IMR-90 (cell line): ENCODE measurements at regions not wholly inside any gene's neighbourhood (a gene's known extent, or its start where the extent isn't known, plus 50 kb on each side); places are given as distances from the start of the nearest gene placed in this dataset.

ENCODE experiments used
- CHD1 ChIP-seq: IDR thresholded peaks from 2 replicates; pipeline ENCODE4 v1.6.1; 2012; ENCODE audit warnings: low read depth, low read length, improper control_type of control experiment
- FOS ChIP-seq: fragments of 150-350 bp; IDR thresholded peaks from 2 replicates; pipeline ENCODE4 v1.6.1; 2016; ENCODE audit warnings: low read depth, low read length
- MAFK ChIP-seq: IDR thresholded peaks from 2 replicates; pipeline ENCODE4 v1.6.1; 2012; ENCODE audit warnings: low read depth, low read length, improper control_type of control experiment
- MXI1 ChIP-seq: IDR thresholded peaks from 2 replicates; pipeline ENCODE4 v1.6.1; 2012; ENCODE audit warnings: low read depth, mild to moderate bottlenecking, low read length, moderate library complexity, borderline replicate concordance
- POLR2A ChIP-seq: IDR thresholded peaks from 2 replicates; pipeline ENCODE4 v1.6.1; 2012; ENCODE audit warnings: mild to moderate bottlenecking, low read depth, low read length
- RAD21 ChIP-seq: IDR thresholded peaks from 2 replicates; pipeline ENCODE4 v1.6.1; 2012; ENCODE audit warnings: low read length, improper control_type of control experiment
- RFX5 ChIP-seq: IDR thresholded peaks from 2 replicates; pipeline ENCODE4 v1.8.0; 2012; ENCODE audit warnings: low read depth, mild to moderate bottlenecking, low read length, moderate library complexity
- SMC3 ChIP-seq: fragments of 150-350 bp; IDR thresholded peaks from 2 replicates; pipeline ENCODE4 v1.6.1; 2016; ENCODE audit warnings: low read depth, mild to moderate bottlenecking, antibody characterized with exemption, low read length, moderate library complexity
- TF ChIP-seq, protein P1 (sequence below): conservative IDR thresholded peaks from 2 replicates; pipeline ENCODE4 v1.5.1; 2012; ENCODE audit warnings: mild to moderate bottlenecking, low read depth, low read length, improper control_type of control experiment
- TF ChIP-seq, protein P2 (sequence below): fragments of 150-350 bp; IDR thresholded peaks from 2 replicates; pipeline ENCODE4 v1.6.1; 2017; ENCODE audit warnings: mild to moderate bottlenecking, antibody characterized with exemption, low read length, low read depth

DNA sequence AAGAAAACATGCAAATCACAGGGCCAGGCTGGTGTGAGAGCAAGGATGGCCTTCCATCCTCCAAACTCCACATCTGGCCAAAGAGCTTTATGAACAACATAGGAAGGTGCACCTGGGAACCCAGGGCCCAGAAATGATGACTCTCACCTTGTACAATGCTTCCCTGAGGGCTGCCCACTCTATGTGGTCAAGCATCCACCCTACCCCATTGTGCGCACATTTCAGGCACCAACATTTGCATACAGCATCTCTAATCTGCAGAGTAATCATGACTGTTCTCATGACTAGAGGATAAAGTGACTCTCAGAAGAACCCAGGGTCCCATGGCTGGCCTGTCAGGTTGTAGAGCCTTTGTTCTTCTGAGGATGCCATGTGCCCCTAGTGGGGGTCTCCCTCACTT lies 57.2 kb upstream of the NTF3 start:
- TF ChIP-seq, protein P1, sequence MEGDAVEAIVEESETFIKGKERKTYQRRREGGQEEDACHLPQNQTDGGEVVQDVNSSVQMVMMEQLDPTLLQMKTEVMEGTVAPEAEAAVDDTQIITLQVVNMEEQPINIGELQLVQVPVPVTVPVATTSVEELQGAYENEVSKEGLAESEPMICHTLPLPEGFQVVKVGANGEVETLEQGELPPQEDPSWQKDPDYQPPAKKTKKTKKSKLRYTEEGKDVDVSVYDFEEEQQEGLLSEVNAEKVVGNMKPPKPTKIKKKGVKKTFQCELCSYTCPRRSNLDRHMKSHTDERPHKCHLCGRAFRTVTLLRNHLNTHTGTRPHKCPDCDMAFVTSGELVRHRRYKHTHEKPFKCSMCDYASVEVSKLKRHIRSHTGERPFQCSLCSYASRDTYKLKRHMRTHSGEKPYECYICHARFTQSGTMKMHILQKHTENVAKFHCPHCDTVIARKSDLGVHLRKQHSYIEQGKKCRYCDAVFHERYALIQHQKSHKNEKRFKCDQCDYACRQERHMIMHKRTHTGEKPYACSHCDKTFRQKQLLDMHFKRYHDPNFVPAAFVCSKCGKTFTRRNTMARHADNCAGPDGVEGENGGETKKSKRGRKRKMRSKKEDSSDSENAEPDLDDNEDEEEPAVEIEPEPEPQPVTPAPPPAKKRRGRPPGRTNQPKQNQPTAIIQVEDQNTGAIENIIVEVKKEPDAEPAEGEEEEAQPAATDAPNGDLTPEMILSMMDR = no peak
- TF ChIP-seq SMC3 (no peak), RAD21 (no peak), RFX5 (no peak), CHD1 (no peak), POLR2A (no peak), FOS (no peak), MXI1 (no peak), MAFK (no peak)
- TF ChIP-seq, protein P2, sequence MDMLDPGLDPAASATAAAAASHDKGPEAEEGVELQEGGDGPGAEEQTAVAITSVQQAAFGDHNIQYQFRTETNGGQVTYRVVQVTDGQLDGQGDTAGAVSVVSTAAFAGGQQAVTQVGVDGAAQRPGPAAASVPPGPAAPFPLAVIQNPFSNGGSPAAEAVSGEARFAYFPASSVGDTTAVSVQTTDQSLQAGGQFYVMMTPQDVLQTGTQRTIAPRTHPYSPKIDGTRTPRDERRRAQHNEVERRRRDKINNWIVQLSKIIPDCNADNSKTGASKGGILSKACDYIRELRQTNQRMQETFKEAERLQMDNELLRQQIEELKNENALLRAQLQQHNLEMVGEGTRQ = no peak
